GM04504 (cell line): ENCODE measurements at regions not wholly inside any gene's neighbourhood (a gene's known extent, or its start where the extent isn't known, plus 50 kb on each side); places are given as distances from the start of the nearest gene placed in this dataset.
"Not testable (repeated sequence)": the region's sequence is repeated elsewhere in the genome, so short reads cannot be mapped to it uniquely, and the experiment has no call there.

Experiments
- DNase-seq: peaks from one replicate; pipeline ENCODE4 v3.0.0-alpha.2; 2012; ENCODE audit warnings: low read depth

DNA sequence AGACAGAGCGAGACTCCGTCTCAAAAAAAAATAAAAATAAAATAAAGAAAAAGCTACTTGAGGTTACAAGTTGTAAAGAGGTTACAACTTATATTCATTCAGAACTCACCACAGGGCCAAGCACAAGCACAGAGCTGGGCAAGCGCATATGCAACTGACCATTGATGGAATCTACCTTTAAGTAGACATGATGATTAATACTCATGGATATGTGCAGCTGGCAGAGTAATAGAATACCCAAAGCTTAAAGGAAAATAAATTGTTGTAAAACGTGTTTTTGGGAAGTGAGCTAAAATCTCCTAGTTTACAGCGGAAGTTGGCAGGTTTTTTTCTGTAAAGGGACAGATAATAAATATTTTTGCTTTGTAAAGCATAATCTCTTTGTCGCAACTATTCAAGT is 111.6 kb downstream of the TMEM168 start:
- DNase-seq: no peak

- DNase-seq: not testable (repeated sequence)
These were observed 100.6 kb downstream of the TMEM168 start for GRCh38 chr7:112689466-112690177.

DNA sequence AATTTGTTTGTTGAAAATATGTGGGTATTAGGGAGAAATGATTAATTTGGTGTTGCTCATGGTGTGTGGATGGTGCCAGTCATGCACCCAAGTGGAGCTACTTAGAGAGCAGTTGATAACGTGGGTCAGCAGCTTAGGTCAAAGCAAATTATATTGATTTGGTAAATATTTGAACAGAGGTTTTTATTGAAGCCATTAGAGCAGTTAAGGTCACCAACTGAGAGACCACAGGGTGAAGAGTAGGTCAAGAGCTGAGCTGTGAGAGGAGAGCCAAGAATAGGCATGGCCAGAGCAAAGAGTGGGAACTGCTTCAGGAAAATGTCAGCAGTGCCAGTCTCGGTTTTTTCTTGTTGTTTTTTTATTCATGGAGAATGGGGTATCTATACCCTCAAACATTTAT is 97.9 kb downstream of the TMEM168 start:
- DNase-seq: no peak

GRCh38 chr7:112697211-112697610 is 93.0 kb downstream of the TMEM168 start:
- not testable (repeated sequence) for DNase-seq

DNA sequence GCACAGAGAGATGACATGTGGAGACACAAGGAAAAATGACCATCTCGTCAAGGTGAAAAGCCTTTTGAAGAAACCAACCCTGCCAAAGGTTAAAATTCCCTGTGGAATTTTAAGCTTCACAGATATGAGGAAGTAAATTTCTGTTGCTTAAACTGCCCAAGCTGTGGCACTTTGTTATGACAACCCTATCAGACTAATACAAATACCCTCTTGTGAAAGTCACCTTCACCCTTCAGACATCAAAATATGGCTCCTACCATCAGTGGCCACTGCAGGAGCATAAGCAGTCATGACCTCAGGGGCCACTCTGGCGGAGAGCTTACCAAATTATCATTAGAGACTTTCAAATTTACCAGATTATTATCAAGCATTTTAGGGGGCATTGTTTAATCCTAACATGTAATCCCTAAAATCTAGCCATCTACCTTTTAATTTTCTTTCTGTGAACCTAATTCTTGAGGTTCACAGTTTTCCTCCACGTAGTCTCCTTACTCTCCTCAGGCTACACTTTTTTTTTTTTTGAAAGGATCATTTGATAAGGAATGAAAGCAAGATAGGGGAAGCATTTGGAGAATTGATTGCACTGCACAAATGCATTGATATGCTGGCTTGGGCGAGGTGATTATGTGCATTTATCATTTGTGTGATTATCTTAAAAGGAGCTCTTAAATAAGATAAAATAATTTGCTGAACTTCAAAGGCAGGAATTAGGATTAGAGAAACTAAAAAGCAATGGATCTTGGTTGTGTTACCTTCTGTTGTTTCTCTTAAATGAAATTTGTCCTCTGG is 90.3 kb downstream of the TMEM168 start:
- DNase-seq: no peak

DNA sequence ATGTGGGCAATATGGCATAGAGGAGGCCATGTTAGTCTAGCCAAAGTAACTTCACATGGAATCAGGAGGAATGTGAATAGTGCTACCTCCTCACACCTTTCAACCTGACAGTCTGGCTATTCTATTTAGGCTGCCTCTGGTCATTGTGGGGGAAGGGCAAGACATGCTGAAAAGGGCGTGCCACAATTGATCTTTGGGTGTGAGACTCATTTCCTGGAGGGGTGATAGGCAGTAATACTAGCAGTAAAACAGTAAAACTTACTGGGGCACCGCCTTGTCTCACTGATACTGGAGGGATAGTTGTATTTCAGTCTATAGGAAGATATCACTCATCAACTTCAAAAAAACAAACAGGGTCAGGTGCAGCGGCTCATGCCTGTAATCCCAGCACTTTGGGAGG is 88.7 kb downstream of the TMEM168 start:
- no peak for DNase-seq

GRCh38 chr7:112707655-112708054 is 82.5 kb downstream of the TMEM168 start:
- DNase-seq: no peak

DNA sequence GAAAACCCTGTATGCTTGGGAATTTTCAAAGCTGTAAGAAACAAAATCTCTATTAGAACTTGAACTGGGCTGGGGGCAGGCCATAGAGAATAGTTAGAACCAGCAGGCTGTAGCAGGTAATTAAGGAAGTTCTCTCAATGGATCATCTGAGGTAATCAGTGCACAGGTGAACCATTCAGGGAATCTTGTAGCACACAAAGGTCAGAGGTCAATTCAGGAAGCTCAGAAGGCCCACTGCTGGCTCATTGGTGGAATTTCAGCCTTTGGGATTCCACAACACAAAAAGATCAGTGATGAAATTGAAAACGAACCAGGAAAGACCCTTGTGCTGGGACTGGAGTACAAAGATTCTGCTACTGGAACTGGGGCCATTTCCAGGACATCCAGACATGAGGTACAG is 82.0 kb downstream of the TMEM168 start:
- DNase-seq: no peak
